GM12878 (cell line): ENCODE measurements at regions not wholly inside any gene's neighbourhood (a gene's known extent, or its start where the extent isn't known, plus 50 kb on each side); places are given as distances from the start of the nearest gene placed in this dataset.

ENCODE experiments used
- ATAC-seq: fragments of 200-7000 bp; cut with Tn5 transposase; 3 replicates; pipeline ENCODE4 v1.9.1; 2020; ENCODE audit warnings: mild to moderate bottlenecking, moderate library complexity
- BruUV-seq: library from RNA; stranded (reverse); fragments of 400-500 nt; replicated peaks from 2 replicates; lab custom pipeline; 2021; lab: Mats Ljungman, UMichigan
- CTCF ChIA-PET: fragments of 300-600 bp; sonication (Branson Sonifier 250); formaldehyde crosslinking; extraction: SDS; loops from one replicate; lab custom pipeline; 2021; ENCODE audit warnings: inconsistent platforms; lab: Yijun Ruan, JAX
- POLR2A ChIA-PET: fragments of 350-600 bp; formaldehyde crosslinking; extraction: SDS; loops from one replicate; lab custom pipeline; 2021; ENCODE audit warnings: inconsistent platforms; lab: Charles Lee
- RAD21 ChIA-PET: fragments of 300-600 bp; sonication (Branson Sonifier 250); formaldehyde crosslinking; loops from one replicate; lab custom pipeline; 2023; ENCODE audit warnings: antibody characterized with exemption; ENCODE audit not compliant: unreplicated experiment; lab: Charles Lee
- SMC1A ChIA-PET: fragments of 300-600 bp; sonication (Branson Sonifier 250); formaldehyde crosslinking; loops from one replicate; lab custom pipeline; 2023; ENCODE audit not compliant: unreplicated experiment, uncharacterized antibody; lab: Charles Lee
- DNase-seq: peaks from one replicate; pipeline ENCODE4 v3.0.0-alpha.2; 2011; ENCODE audit warnings: low read depth, low spot score
- FAIRE-seq: peaks from 3 replicates; lab custom pipeline; 2011; peaks lifted over from hg19 to GRCh38; lab: Jason Lieb, UNC
- H2AFZ ChIP-seq: 2 replicates; pipeline ENCODE4 v1.6.0; 2011; ENCODE audit warnings: low read depth, low read length, control low read depth; ENCODE audit not compliant: control insufficient read depth
- H3K27ac ChIP-seq: 2 replicates; pipeline ENCODE4 v1.5.1; 2011; ENCODE audit warnings: control low read depth; ENCODE audit not compliant: control insufficient read depth, insufficient read depth
- H3K27me3 ChIP-seq, 2 experiments: replicated peaks in 1 of 2; 2 replicates each; pipeline versions ENCODE4 v1.6.0 to v1.6.1; 2011; ENCODE audit warnings: low read length in 1 of 2; ENCODE audit not compliant: control insufficient read depth in 2 of 2, insufficient read depth in 2 of 2
- H3K36me3 ChIP-seq, 2 experiments: 2 replicates each; pipeline ENCODE4 v1.5.1; 2011; ENCODE audit warnings: low read length in 1 of 2; ENCODE audit not compliant: control insufficient read depth in 2 of 2, insufficient read depth in 2 of 2
- H3K4me1 ChIP-seq: 2 replicates; pipeline ENCODE4 v1.6.1; 2011; ENCODE audit warnings: mild to moderate bottlenecking, low read length, moderate library complexity, mixed read lengths; ENCODE audit not compliant: control insufficient read depth, insufficient read depth
- H3K4me2 ChIP-seq: 2 replicates; pipeline ENCODE4 v1.6.0; 2011; ENCODE audit warnings: control low read depth; ENCODE audit not compliant: control insufficient read depth, insufficient read depth
- H3K4me3 ChIP-seq: fragments of 200-600 bp; sonication (generic); 2 replicates; pipeline ENCODE4 v1.5.1; 2016
- H3K79me2 ChIP-seq: 2 replicates; pipeline ENCODE4 v1.6.0; 2011; ENCODE audit warnings: low read length; ENCODE audit not compliant: control insufficient read depth, insufficient read depth
- H3K9ac ChIP-seq: 2 replicates; pipeline ENCODE4 v1.8.0; 2011; ENCODE audit warnings: low read length, control low read depth, mixed read lengths; ENCODE audit not compliant: control insufficient read depth, insufficient read depth
- H3K9me3 ChIP-seq: replicated peaks from 3 replicates; pipeline ENCODE4 v1.5.1; 2011; ENCODE audit warnings: mild to moderate bottlenecking, low read length; ENCODE audit not compliant: control insufficient read depth, insufficient read depth
- H4K20me1 ChIP-seq: 2 replicates; pipeline ENCODE4 v1.6.0; 2011; ENCODE audit not compliant: control insufficient read depth, insufficient read depth
- BHLHE40 ChIP-seq, 2 experiments: fragments of 450-650 bp in 1 of 2; IDR thresholded peaks; 2 replicates each; pipeline ENCODE4 v1.6.1; 2011 to 2017; ENCODE audit warnings: low read depth in 2 of 2, borderline replicate concordance in 1 of 2, improper control_type of control experiment in 1 of 2, low read length in 1 of 2, mild to moderate bottlenecking in 1 of 2
- CEBPZ ChIP-seq: fragments of 150-350 bp; IDR thresholded peaks from 2 replicates; pipeline ENCODE4 v1.6.1; 2016; ENCODE audit warnings: low read depth, low read length
- CREM ChIP-seq: IDR thresholded peaks from 2 replicates; pipeline ENCODE4 v1.6.1; 2014; ENCODE audit warnings: antibody characterized with exemption, low read depth
- DPF2 ChIP-seq: fragments of 450-650 bp; IDR thresholded peaks from 2 replicates; pipeline ENCODE4 v1.6.1; 2017; ENCODE audit warnings: mild to moderate bottlenecking
- E4F1 ChIP-seq: fragments of 450-650 bp; IDR thresholded peaks from 2 replicates; pipeline ENCODE4 v1.6.1; 2018; ENCODE audit warnings: borderline replicate concordance, mild to moderate bottlenecking; ENCODE audit not compliant: partially characterized antibody
- EED ChIP-seq: sonication (generic); IDR thresholded peaks from 2 replicates; pipeline ENCODE4 v1.6.1; 2016; ENCODE audit warnings: antibody characterized with exemption, low read depth
- ESRRA ChIP-seq: IDR thresholded peaks from 2 replicates; pipeline ENCODE4 v1.6.1; 2012; ENCODE audit warnings: mild to moderate bottlenecking, low read length, improper control_type of control experiment
- FOS ChIP-seq: IDR thresholded peaks from 3 replicates; pipeline ENCODE4 v1.6.1; 2011; ENCODE audit warnings: borderline replicate concordance; ENCODE audit not compliant: insufficient read length; ENCODE audit errors: extremely low read depth
- KLF5 ChIP-seq: fragments of 450-650 bp; IDR thresholded peaks from 2 replicates; pipeline ENCODE4 v1.6.1; 2014; ENCODE audit warnings: mild to moderate bottlenecking; ENCODE audit not compliant: partially characterized antibody
- NR2C2 ChIP-seq: IDR thresholded peaks from 2 replicates; pipeline ENCODE4 v1.6.1; 2011; ENCODE audit warnings: borderline replicate concordance, low read depth; ENCODE audit not compliant: control insufficient read depth, insufficient read length
- RUNX3 ChIP-seq: IDR thresholded peaks from 2 replicates; pipeline ENCODE4 v1.6.1; 2012; ENCODE audit warnings: low read length, inconsistent platforms
- SMAD5 ChIP-seq: IDR thresholded peaks from 2 replicates; pipeline ENCODE4 v1.6.1; 2016; ENCODE audit warnings: antibody characterized with exemption, low read depth
- STAT3 ChIP-seq: IDR thresholded peaks from 2 replicates; pipeline ENCODE4 v1.6.1; 2011; ENCODE audit warnings: low read depth, low read length, improper control_type of control experiment
- ZNF217 ChIP-seq: fragments of 450-650 bp; IDR thresholded peaks from 2 replicates; pipeline ENCODE4 v1.6.1; 2017; ENCODE audit warnings: antibody characterized with exemption, mild to moderate bottlenecking
- ZNF592 ChIP-seq: fragments of 450-650 bp; IDR thresholded peaks from 2 replicates; pipeline ENCODE4 v1.6.1; 2017; ENCODE audit warnings: mild to moderate bottlenecking, moderate library complexity
- WGBS: methylation state at CpG from one replicate; pipeline ENCODE4 v1.1.6; 2016; ENCODE audit warnings: low lambda C conversion rate; ENCODE audit not compliant: insufficient replicate concordance, insufficient coverage; ENCODE audit errors: missing lambda C conversion rate; 5-methylcytosine and 5-hydroxymethylcytosine counted together
- in situ Hi-C: fragments of 300-500 bp; cut with MboI; formaldehyde crosslinking; loops from 9 replicates; pipeline ENCODE4 v1.14.3; 2018; ENCODE audit warnings: mixed read lengths
- intact Hi-C: fragments of 100-400 bp; cut with micrococcal nuclease; formaldehyde crosslinking; loops from one replicate; pipeline ENCODE4 v1.14.2; 2022; ENCODE audit not compliant: unreplicated experiment

- no peak for TF ChIP-seq DPF2
- no peak for TF ChIP-seq RUNX3
- TF ChIP-seq ESRRA = no peak
- no peak for TF ChIP-seq ZNF217
- no peak for TF ChIP-seq E4F1
- TF ChIP-seq STAT3 = no peak
- TF ChIP-seq KLF5 = no peak
- TF ChIP-seq, all 136 proteins: peak for 0
Measured at GRCh38 chr12:118537481-118537917, 161.1 kb downstream of the SUDS3 start (continued).

- in situ Hi-C loops (no loop called here), intact Hi-C loops (no loop called here)
- SMC1A ChIA-PET = no interaction called here
- POLR2A ChIA-PET = no interaction called here
- ATAC-seq (no peak), FAIRE-seq (no peak), DNase-seq (no peak)
- H3K4me3 ChIP-seq = no peak overlapping the region
- no peaks in the 10 kb centered on the region for H3K79me2 ChIP-seq
- H3K9me3 ChIP-seq = no peaks in the 10 kb centered on the region
- H2AFZ ChIP-seq = no peak overlapping the region
- CTCF ChIA-PET = no interaction called here
- H3K27me3 ChIP-seq = no peaks in the 10 kb centered on the region
- BruUV-seq = no TSS peak
- H3K4me1 ChIP-seq = no peaks in the 10 kb centered on the region
- H4K20me1 ChIP-seq = no peaks in the 10 kb centered on the region
- no peak overlapping the region for H3K9ac ChIP-seq
- H3K27ac ChIP-seq = no peak overlapping the region
- WGBS = 32% methylated on average over 3 of the region's 3 CpGs
- no peak overlapping the region for H3K4me2 ChIP-seq
- RAD21 ChIA-PET = no interaction called here
- no peaks in the 10 kb centered on the region for H3K36me3 ChIP-seq
- TF ChIP-seq FOS = no peak
- no peak for TF ChIP-seq EED
- TF ChIP-seq BHLHE40 (IDR thresholded peaks at IDR 0.05; ENCODE audit: borderline replicate concordance in 1 of 2, low read depth in 2 of 2, low read length in 1 of 2) = no peak
- TF ChIP-seq SMAD5 = no peak
- no peak for TF ChIP-seq CREM
- no peak for TF ChIP-seq NR2C2
- no peak for TF ChIP-seq CEBPZ
- TF ChIP-seq ZNF592 = no peak
Measured at GRCh38 chr12:118541071-118541470, 164.7 kb downstream of the SUDS3 start.
